Mesodermal cell (in vitro differentiated cells): ENCODE measurements at regions not wholly inside any gene's neighbourhood (a gene's known extent, or its start where the extent isn't known, plus 50 kb on each side); places are given as distances from the start of the nearest gene placed in this dataset.

Experiments
- H3K27ac ChIP-seq: 2 replicates; pipeline ENCODE4 v1.7.0; 2013; ENCODE audit warnings: mild to moderate bottlenecking, low read depth, low read length, moderate library complexity; ENCODE audit not compliant: severe bottlenecking
- H3K36me3 ChIP-seq: 2 replicates; pipeline ENCODE4 v1.7.1; 2013; ENCODE audit warnings: mild to moderate bottlenecking, low read length, moderate library complexity; ENCODE audit not compliant: control insufficient read depth, insufficient read depth
- H3K4me1 ChIP-seq: one replicate; pipeline ENCODE4 v1.7.1; 2013; ENCODE audit warnings: mild to moderate bottlenecking, low read length; ENCODE audit not compliant: insufficient read depth, control insufficient read depth, poor library complexity, severe bottlenecking
- H3K4me3 ChIP-seq: 2 replicates; pipeline ENCODE4 v1.7.0; 2013; ENCODE audit warnings: low read length, control low read depth, mild to moderate bottlenecking; ENCODE audit not compliant: insufficient read depth, poor library complexity, severe bottlenecking; ENCODE audit errors: extremely low read depth
- H3K9me3 ChIP-seq: 2 replicates; pipeline ENCODE4 v1.7.1; 2013; ENCODE audit warnings: mild to moderate bottlenecking, low read length, moderate library complexity; ENCODE audit not compliant: control insufficient read depth
- WGBS, 2 experiments: methylation state at CpG; one replicate each; pipeline ENCODE4 v1.1.5; 2013; ENCODE audit warnings: missing lambda C conversion rate in 2 of 2; ENCODE audit not compliant: insufficient coverage in 2 of 2; 5-methylcytosine and 5-hydroxymethylcytosine counted together

- Histone ChIP-seq H3K4me1 (no peaks in the 10 kb centered on the region), H3K4me3 (no peak overlapping the region), H3K36me3 (no peaks in the 10 kb centered on the region), H3K27ac (no peak overlapping the region), H3K9me3 (no peaks in the 10 kb centered on the region)
- WGBS, 2 experiments = 90 to 92% methylated on average over 3 of the region's 3 CpGs
Observed at GRCh38 chr1:168825820-168826219, 96.8 kb upstream of the DPT start.

GRCh38 chr1:168826269-168826668, 97.3 kb upstream of the DPT start:
- no peaks in the 10 kb centered on the region for H3K4me1 ChIP-seq
- no peak overlapping the region for H3K4me3 ChIP-seq
- 98 to 100% methylated on average over 1 to 3 of the region's 3 CpGs for WGBS, 2 experiments
- H3K36me3 ChIP-seq = no peaks in the 10 kb centered on the region
- H3K27ac ChIP-seq = no peak overlapping the region
- H3K9me3 ChIP-seq = no peaks in the 10 kb centered on the region

- no peak overlapping the region for H3K4me3 ChIP-seq
- no peaks in the 10 kb centered on the region for H3K4me1 ChIP-seq
- no peak overlapping the region for H3K27ac ChIP-seq
- WGBS, 2 experiments = 92 to 100% methylated on average over 1 to 2 of the region's 2 CpGs
- H3K36me3 ChIP-seq = no peaks in the 10 kb centered on the region
- H3K9me3 ChIP-seq = no peaks in the 10 kb centered on the region
Observed at GRCh38 chr1:168827557-168827956, 98.6 kb upstream of the DPT start.

- Histone ChIP-seq H3K4me3 (no peak overlapping the region), H3K27ac (no peak overlapping the region)
Observed at GRCh38 chr1:168829876-168830275, 100.9 kb upstream of the DPT start.

GRCh38 chr1:168830562-168830961, 101.6 kb upstream of the DPT start:
- WGBS, 2 experiments = 90% methylated on average over 2 of the region's 2 CpGs; no CpG with 5 or more reads in 1 of the 2 experiments
- no peak overlapping the region for H3K27ac ChIP-seq
- H3K36me3 ChIP-seq = no peaks in the 10 kb centered on the region
- H3K9me3 ChIP-seq = no peaks in the 10 kb centered on the region
- peaks cover 9% of the 10 kb centered on the region for H3K4me1 ChIP-seq
- H3K4me3 ChIP-seq = no peak overlapping the region

More at GRCh38 chr1:168829876-168830275, 100.9 kb upstream of the DPT start:
- peaks cover 9% of the 10 kb centered on the region for H3K4me1 ChIP-seq
- H3K36me3 ChIP-seq = no peaks in the 10 kb centered on the region
- H3K9me3 ChIP-seq = no peaks in the 10 kb centered on the region

- H3K4me3 ChIP-seq = no peak overlapping the region
- 95 to 100% methylated on average over 1 of the region's 2 CpGs for WGBS, 2 experiments
- no peaks in the 10 kb centered on the region for H3K9me3 ChIP-seq
- H3K4me1 ChIP-seq = peaks cover 9% of the 10 kb centered on the region
- no peaks in the 10 kb centered on the region for H3K36me3 ChIP-seq
- no peak overlapping the region for H3K27ac ChIP-seq
Observed at GRCh38 chr1:168832661-168833060, 103.7 kb upstream of the DPT start.

- WGBS, 2 experiments = no CpG with 5 or more reads among the region's 1 CpG
- peak overlapping the region; percentile 80 for H3K27ac ChIP-seq
Observed at GRCh38 chr1:168833362-168833761, 104.4 kb upstream of the DPT start.

GRCh38 chr1:168833801-168834224, 104.8 kb upstream of the DPT start:
- H3K4me1 ChIP-seq = peaks cover 9% of the 10 kb centered on the region
- H3K27ac ChIP-seq = peak overlapping the region; percentile 80
- 31% methylated on average over 2 of the region's 4 CpGs; no CpG with 5 or more reads in 1 of the 2 experiments for WGBS, 2 experiments
- H3K4me3 ChIP-seq = no peak overlapping the region
- peaks cover 4% of the 10 kb centered on the region for H3K9me3 ChIP-seq
- no peaks in the 10 kb centered on the region for H3K36me3 ChIP-seq

More at GRCh38 chr1:168833362-168833761, 104.4 kb upstream of the DPT start:
- Histone ChIP-seq H3K4me3 (no peak overlapping the region), H3K4me1 (peaks cover 9% of the 10 kb centered on the region), H3K36me3 (no peaks in the 10 kb centered on the region), H3K9me3 (peaks cover 4% of the 10 kb centered on the region)

GRCh38 chr1:168834225-168834872, 105.3 kb upstream of the DPT start:
- 90% methylated on average over 2 of the region's 2 CpGs for WGBS, 2 experiments
- H3K27ac ChIP-seq = peak overlapping the region; percentile 80
- H3K4me3 ChIP-seq = no peak overlapping the region
- peaks cover 4% of the 10 kb centered on the region for H3K9me3 ChIP-seq
- H3K4me1 ChIP-seq = peaks cover 9% of the 10 kb centered on the region
- no peaks in the 10 kb centered on the region for H3K36me3 ChIP-seq

- Histone ChIP-seq H3K4me1 (peaks cover 9% of the 10 kb centered on the region), H3K9me3 (peaks cover 4% of the 10 kb centered on the region), H3K36me3 (no peaks in the 10 kb centered on the region), H3K27ac (no peak overlapping the region), H3K4me3 (no peak overlapping the region)
- no CpG with 5 or more reads among the region's 1 CpG for WGBS, 2 experiments
Observed at GRCh38 chr1:168835176-168835575, 106.2 kb upstream of the DPT start.

GRCh38 chr1:168835791-168836190, 106.8 kb upstream of the DPT start:
- Histone ChIP-seq H3K9me3 (peaks cover 4% of the 10 kb centered on the region), H3K4me1 (peaks cover 9% of the 10 kb centered on the region), H3K27ac (no peak overlapping the region), H3K36me3 (no peaks in the 10 kb centered on the region), H3K4me3 (no peak overlapping the region)
- WGBS, 2 experiments = 91 to 96% methylated on average over 2 of the region's 2 CpGs
